ENCODE measurements at regions not wholly inside any gene's neighbourhood (a gene's known extent, or its start where the extent isn't known, plus 50 kb on each side); places are given as distances from the start of the nearest gene placed in this dataset.

DNA sequence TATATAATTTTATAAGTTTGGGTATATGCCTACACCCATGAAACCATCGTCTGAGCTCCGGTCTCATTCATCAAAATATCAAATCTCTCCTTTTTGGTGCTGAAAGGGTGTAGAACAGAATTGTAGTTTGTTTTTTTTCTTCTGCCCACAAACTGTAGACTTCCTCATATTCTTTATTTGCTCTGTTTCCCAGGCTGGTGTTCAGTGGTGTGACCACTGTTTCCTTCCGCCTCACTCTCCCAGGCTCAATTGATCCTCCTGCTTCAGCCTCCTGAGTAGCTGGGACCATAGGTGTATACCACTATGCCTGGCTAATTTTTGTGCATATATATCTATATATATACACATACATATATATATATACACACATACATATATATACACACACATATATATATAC lies 139.6 kb upstream of the HCRTR2 start:
- TF ChIP-seq, protein P1, sequence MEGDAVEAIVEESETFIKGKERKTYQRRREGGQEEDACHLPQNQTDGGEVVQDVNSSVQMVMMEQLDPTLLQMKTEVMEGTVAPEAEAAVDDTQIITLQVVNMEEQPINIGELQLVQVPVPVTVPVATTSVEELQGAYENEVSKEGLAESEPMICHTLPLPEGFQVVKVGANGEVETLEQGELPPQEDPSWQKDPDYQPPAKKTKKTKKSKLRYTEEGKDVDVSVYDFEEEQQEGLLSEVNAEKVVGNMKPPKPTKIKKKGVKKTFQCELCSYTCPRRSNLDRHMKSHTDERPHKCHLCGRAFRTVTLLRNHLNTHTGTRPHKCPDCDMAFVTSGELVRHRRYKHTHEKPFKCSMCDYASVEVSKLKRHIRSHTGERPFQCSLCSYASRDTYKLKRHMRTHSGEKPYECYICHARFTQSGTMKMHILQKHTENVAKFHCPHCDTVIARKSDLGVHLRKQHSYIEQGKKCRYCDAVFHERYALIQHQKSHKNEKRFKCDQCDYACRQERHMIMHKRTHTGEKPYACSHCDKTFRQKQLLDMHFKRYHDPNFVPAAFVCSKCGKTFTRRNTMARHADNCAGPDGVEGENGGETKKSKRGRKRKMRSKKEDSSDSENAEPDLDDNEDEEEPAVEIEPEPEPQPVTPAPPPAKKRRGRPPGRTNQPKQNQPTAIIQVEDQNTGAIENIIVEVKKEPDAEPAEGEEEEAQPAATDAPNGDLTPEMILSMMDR (IDR thresholded peaks at IDR 0.05) = no peak
- Mint-ChIP-seq H3K9me3 (ENCODE audit: low read depth) (peaks cover 10% of the 10 kb centered on the region), H3K4me3 (ENCODE audit: unreplicated experiment) (no peak overlapping the region), H3K4me1 (ENCODE audit: low read depth) (peaks cover 3% of the 10 kb centered on the region), H3K27me3 (ENCODE audit: low read depth) (no peaks in the 10 kb centered on the region), H3K36me3 (ENCODE audit: low read depth) (no peaks in the 10 kb centered on the region), H3K27ac (ENCODE audit: unreplicated experiment) (no peak overlapping the region)
- no peak for DNase-seq (ENCODE audit: low spot score)

DNA sequence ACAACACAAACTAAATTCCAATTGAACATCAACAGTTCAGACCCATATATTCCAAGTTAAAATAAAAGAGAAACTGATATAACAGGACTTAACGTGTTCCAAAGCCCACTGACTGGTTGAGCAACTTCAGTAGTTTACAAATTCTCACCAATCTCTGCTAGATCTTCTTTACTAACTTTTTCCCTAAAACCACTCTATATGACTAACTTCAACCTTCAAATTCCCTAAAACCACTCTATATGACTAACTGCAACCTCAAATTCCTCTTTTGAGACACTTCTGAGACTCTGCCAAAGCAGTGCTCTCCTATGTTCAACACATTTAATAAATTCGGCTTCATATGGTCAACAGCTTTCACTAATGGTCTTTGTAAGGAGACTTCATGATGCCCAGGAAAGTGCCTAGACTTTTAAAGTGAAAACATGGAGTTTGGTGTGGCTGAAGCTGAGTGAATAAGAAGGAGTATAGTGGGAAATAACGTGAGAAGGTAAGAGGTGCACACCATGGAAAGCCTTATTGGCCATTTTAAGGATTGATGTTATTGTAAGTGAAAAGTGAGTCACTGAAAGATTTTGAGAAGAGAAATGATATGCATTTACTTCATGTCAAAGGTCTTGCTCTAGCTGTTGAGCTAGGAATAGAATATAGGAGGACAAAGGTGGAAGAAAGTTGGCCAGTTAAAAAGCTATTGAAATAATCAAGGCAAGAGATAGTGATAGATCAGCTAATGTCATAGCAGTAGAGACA lies 134.0 kb upstream of the HCRTR2 start:
- TF ChIP-seq, protein P1 (IDR thresholded peaks at IDR 0.05) = no peak
- H3K4me3 Mint-ChIP-seq (ENCODE audit: unreplicated experiment) = no peak overlapping the region
- H3K9me3 Mint-ChIP-seq (ENCODE audit: low read depth) = peaks cover 2% of the 10 kb centered on the region
- no peak for DNase-seq (ENCODE audit: low spot score)
- H3K27ac Mint-ChIP-seq (ENCODE audit: unreplicated experiment) = no peak overlapping the region
- no peaks in the 10 kb centered on the region for H3K36me3 Mint-ChIP-seq (ENCODE audit: low read depth)
- peaks cover 4% of the 10 kb centered on the region for H3K4me1 Mint-ChIP-seq (ENCODE audit: low read depth)
- peaks cover 4% of the 10 kb centered on the region for H3K27me3 Mint-ChIP-seq (ENCODE audit: low read depth)

DNA sequence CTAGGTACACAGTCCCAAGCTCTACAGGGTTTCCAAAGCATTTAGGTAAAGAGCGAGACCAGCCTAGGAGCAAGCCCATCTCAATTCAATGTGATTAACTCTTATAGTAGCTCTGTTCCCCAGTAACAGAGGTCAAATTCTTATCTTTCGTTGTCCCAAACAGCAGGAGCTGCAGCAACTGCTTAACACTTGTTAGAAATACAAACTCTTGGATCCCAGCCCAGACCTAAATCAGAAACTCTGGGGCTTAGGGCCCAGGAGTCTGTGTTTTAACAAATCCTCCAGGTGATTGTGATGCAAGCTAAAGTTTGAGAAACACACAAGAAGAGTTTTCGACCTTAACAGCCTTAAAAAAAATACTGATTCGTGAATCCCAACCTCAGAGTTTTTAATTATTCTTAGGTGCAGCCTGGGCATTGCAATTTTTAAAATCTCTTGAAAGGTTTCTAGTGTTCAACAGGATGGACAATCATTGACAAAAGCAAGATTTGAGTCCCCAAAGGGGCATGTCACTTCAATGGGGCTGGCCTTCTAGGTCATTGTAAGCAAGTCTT lies 127.4 kb upstream of the HCRTR2 start:
- no peak overlapping the region for H3K27ac Mint-ChIP-seq (ENCODE audit: unreplicated experiment)
- H3K4me3 Mint-ChIP-seq (ENCODE audit: unreplicated experiment) = no peak overlapping the region
- no peak for DNase-seq (ENCODE audit: low spot score)
- TF ChIP-seq, protein P1 (IDR thresholded peaks at IDR 0.05) = no peak
- H3K9me3 Mint-ChIP-seq (ENCODE audit: low read depth) = no peaks in the 10 kb centered on the region
- no peaks in the 10 kb centered on the region for H3K4me1 Mint-ChIP-seq (ENCODE audit: low read depth)
- no peaks in the 10 kb centered on the region for H3K36me3 Mint-ChIP-seq (ENCODE audit: low read depth)
- H3K27me3 Mint-ChIP-seq (ENCODE audit: low read depth) = peaks cover 6% of the 10 kb centered on the region

DNA sequence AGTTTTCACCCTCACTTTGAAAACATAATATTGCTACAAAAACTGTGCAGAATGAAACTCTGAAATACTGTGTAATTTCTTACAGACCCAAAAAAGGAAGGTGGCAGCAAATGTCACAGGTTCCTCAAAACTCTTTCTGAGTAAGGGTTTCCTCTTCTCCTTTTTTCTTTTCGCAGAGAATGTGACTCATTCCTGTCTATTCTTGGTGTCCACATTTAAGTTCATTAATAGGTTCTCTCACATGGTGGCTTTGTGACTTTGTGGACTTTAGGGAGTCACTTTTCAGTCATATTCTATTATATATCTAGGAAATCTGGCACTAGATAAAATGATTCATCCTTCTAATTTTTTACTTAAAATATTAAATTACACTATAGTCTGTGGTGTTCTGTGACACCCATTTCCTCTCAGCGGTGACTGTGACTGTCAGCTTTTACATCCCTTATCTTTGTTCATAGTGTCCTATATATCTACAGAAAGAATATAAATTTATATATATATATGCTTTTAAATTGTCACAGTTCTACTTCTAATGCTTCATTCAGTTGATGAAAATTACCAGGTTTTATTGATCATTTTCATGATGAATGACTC lies 126.8 kb upstream of the HCRTR2 start:
- Mint-ChIP-seq H3K4me1 (ENCODE audit: low read depth) (no peaks in the 10 kb centered on the region), H3K9me3 (ENCODE audit: low read depth) (no peaks in the 10 kb centered on the region), H3K4me3 (ENCODE audit: unreplicated experiment) (no peak overlapping the region), H3K27ac (ENCODE audit: unreplicated experiment) (no peak overlapping the region), H3K36me3 (ENCODE audit: low read depth) (no peaks in the 10 kb centered on the region), H3K27me3 (ENCODE audit: low read depth) (peaks cover 6% of the 10 kb centered on the region)
- TF ChIP-seq, protein P1 (IDR thresholded peaks at IDR 0.05) = no peak
- no peak for DNase-seq (ENCODE audit: low spot score)

- no peak overlapping the region for H3K27ac Mint-ChIP-seq (ENCODE audit: unreplicated experiment)
- TF ChIP-seq, protein P1 (IDR thresholded peaks at IDR 0.05) = no peak
- H3K9me3 Mint-ChIP-seq (ENCODE audit: low read depth) = no peaks in the 10 kb centered on the region
- H3K27me3 Mint-ChIP-seq (ENCODE audit: low read depth) = peaks cover 4% of the 10 kb centered on the region
- no peaks in the 10 kb centered on the region for H3K36me3 Mint-ChIP-seq (ENCODE audit: low read depth)
- no peak for DNase-seq (ENCODE audit: low spot score)
- no peak overlapping the region for H3K4me3 Mint-ChIP-seq (ENCODE audit: unreplicated experiment)
- H3K4me1 Mint-ChIP-seq (ENCODE audit: low read depth) = no peaks in the 10 kb centered on the region
Measured at GRCh38 chr6:55049866-55050265, 124.4 kb upstream of the HCRTR2 start.

Measured in chondrocyte (in vitro differentiated cells).